ENCODE measurements at regions not wholly inside any gene's neighbourhood (a gene's known extent, or its start where the extent isn't known, plus 50 kb on each side); places are given as distances from the start of the nearest gene placed in this dataset.

- TF ChIP-seq TRIM28 (IDR thresholded peaks at IDR 0.05; ENCODE audit: borderline replicate concordance, low read length) (no peak), KLF16 (tag by site-specific recombination; IDR thresholded peaks at IDR 0.05) (no peak), ATF2 (tag by site-specific recombination; IDR thresholded peaks at IDR 0.05; ENCODE audit: low read depth) (no peak), ZNF24 (tag by site-specific recombination; IDR thresholded peaks at IDR 0.05) (no peak), ZNF398 (tag by site-specific recombination; IDR thresholded peaks at IDR 0.05) (no peak), CTCF (tag by site-specific recombination; IDR thresholded peaks at IDR 0.05) (no peak), ZBTB21 (tag by site-specific recombination; IDR thresholded peaks at IDR 0.05) (no peak), ZNF558 (tag by site-specific recombination; IDR thresholded peaks at IDR 0.05) (no peak), ZNF274 (IDR thresholded peaks at IDR 0.05; ENCODE audit: low read length) (no peak), ZNF274 (tag by site-specific recombination; IDR thresholded peaks at IDR 0.05; ENCODE audit: borderline replicate concordance) (no peak), TCF7L2 (IDR thresholded peaks at IDR 0.05; ENCODE audit: borderline replicate concordance, low read depth, low read length) (no peak), SP2 (tag by site-specific recombination; IDR thresholded peaks at IDR 0.05) (no peak), ZBTB10 (tag by site-specific recombination; IDR thresholded peaks at IDR 0.05) (no peak), ZNF707 (tag by site-specific recombination; IDR thresholded peaks at IDR 0.05) (no peak)
Measured at GRCh38 chr16:5758281-5758680, 660.7 kb upstream of the EEF2KMT start.

All from HEK293 (cell line).